B cell (primary cell): ENCODE measurements at regions not wholly inside any gene's neighbourhood (a gene's known extent, or its start where the extent isn't known, plus 50 kb on each side); places are given as distances from the start of the nearest gene placed in this dataset.

Source experiments
- ATAC-seq: fragments of 200-7000 bp; cut with Tn5 transposase; one replicate; pipeline ENCODE4 v1.10.0; 2021; ENCODE audit warnings: low read depth, mild to moderate bottlenecking, moderate number of reproducible peaks, moderate library complexity
- CTCF ChIA-PET: fragments of 350-600 bp; sonication (Branson Sonifier 250); formaldehyde crosslinking; loops from one replicate; lab custom pipeline; 2021; ENCODE audit warnings: antibody characterized with exemption, inconsistent platforms; lab: Charles Lee
- POLR2A ChIA-PET: fragments of 350-600 bp; sonication (Branson Sonifier 250); formaldehyde crosslinking; loops from one replicate; lab custom pipeline; 2021; ENCODE audit warnings: antibody characterized with exemption; lab: Charles Lee
- DNase-seq: peaks from one replicate; pipeline ENCODE4 v3.0.0; 2013
- H2AFZ ChIP-seq: 2 replicates; pipeline ENCODE4 v1.6.1; 2012; ENCODE audit warnings: mild to moderate bottlenecking, low read depth, low read length; ENCODE audit not compliant: insufficient read depth, poor library complexity, severe bottlenecking
- H3K27ac ChIP-seq, 2 donors: 1 replicate in 1 of 2; 2 replicates in 1 of 2; pipeline ENCODE4 v1.5.1; 2012 to 2013; ENCODE audit warnings: low read length in 2 of 2, mild to moderate bottlenecking in 2 of 2, moderate library complexity in 1 of 2
- H3K27me3 ChIP-seq, 4 experiments: fragments of 200-600 bp in 1 of 4; sonication (generic) in 1 of 4; replicated peaks in 1 of 4; 1 replicate in 2 of 4; 2 replicates in 2 of 4; pipeline versions ENCODE4 v1.6.1 to v1.7.0; 2013 to 2016; ENCODE audit warnings: low read length in 3 of 4, mild to moderate bottlenecking in 2 of 4, mixed read lengths in 1 of 4, moderate library complexity in 1 of 4; ENCODE audit not compliant: insufficient read depth in 4 of 4, control insufficient read depth in 3 of 4; ENCODE audit errors: control extremely low read depth in 1 of 4
- H3K36me3 ChIP-seq, 2 experiments: replicated peaks in 1 of 2; 1 replicate in 1 of 2; 2 replicates in 1 of 2; pipeline versions ENCODE4 v1.6.1 to v1.7.1; 2013; ENCODE audit warnings: low read length in 1 of 2; ENCODE audit not compliant: insufficient read depth in 2 of 2, control insufficient read depth in 1 of 2; ENCODE audit errors: control extremely low read depth in 1 of 2, extremely low read depth in 1 of 2
- H3K4me1 ChIP-seq, 2 donors: fragments of 200-600 bp in 1 of 2; sonication (generic) in 1 of 2; 1 replicate in 1 of 2; 2 replicates in 1 of 2; pipeline versions ENCODE4 v1.5.1 to v1.6.1; 2013 to 2017; ENCODE audit warnings: low read length in 2 of 2; ENCODE audit not compliant: control insufficient read depth in 2 of 2, insufficient read depth in 2 of 2
- H3K4me2 ChIP-seq: replicated peaks from 2 replicates; pipeline ENCODE3; 2012; ENCODE audit warnings: mild to moderate bottlenecking, low read depth, low read length; ENCODE audit not compliant: poor library complexity, severe bottlenecking
- H3K4me3 ChIP-seq, 5 experiments: fragments of 200-600 bp in 1 of 5; sonication (generic) in 1 of 5; 1 replicate in 3 of 5; 2 replicates in 2 of 5; pipeline versions ENCODE4 v1.5.1 to v1.7.0; 2011 to 2016; ENCODE audit warnings: low read length in 4 of 5, mild to moderate bottlenecking in 4 of 5, low read depth in 2 of 5, control low read depth in 1 of 5, moderate library complexity in 1 of 5; ENCODE audit not compliant: insufficient read depth in 1 of 5; ENCODE audit errors: control extremely low read depth in 1 of 5, extremely low read depth in 1 of 5
- H3K79me2 ChIP-seq: fragments of 200-600 bp; sonication (generic); one replicate; pipeline ENCODE4 v1.6.0; 2016; ENCODE audit warnings: low read length; ENCODE audit not compliant: control insufficient read depth, insufficient read depth
- H3K9ac ChIP-seq: fragments of 200-600 bp; sonication (generic); 2 replicates; pipeline ENCODE4 v1.6.1; 2017; ENCODE audit warnings: mild to moderate bottlenecking, low read length, moderate library complexity
- H3K9me3 ChIP-seq, 3 donors: one replicate each; pipeline versions ENCODE4 v1.6.1 to v1.7.1; 2013; ENCODE audit warnings: low read length in 2 of 3; ENCODE audit not compliant: control insufficient read depth in 2 of 3, insufficient read depth in 1 of 3; ENCODE audit errors: control extremely low read depth in 1 of 3
- H4K20me1 ChIP-seq: 2 replicates; pipeline ENCODE4 v1.6.0; 2012; ENCODE audit warnings: mild to moderate bottlenecking, low read length; ENCODE audit not compliant: insufficient read depth, control insufficient read depth, poor library complexity, severe bottlenecking
- H3K27ac Mint-ChIP-seq: one replicate; pipeline ENCODE4 v1.8.0; 2021; ENCODE audit warnings: mixed read lengths
- H3K27me3 Mint-ChIP-seq: one replicate; pipeline ENCODE4 v1.8.0; 2021; ENCODE audit warnings: mixed read lengths
- H3K4me1 Mint-ChIP-seq: one replicate; pipeline ENCODE4 v1.8.0; 2021; ENCODE audit warnings: mixed read lengths
- H3K4me3 Mint-ChIP-seq: one replicate; pipeline ENCODE4 v1.8.0; 2021; ENCODE audit warnings: mixed read lengths
- H3K9me3 Mint-ChIP-seq: one replicate; pipeline ENCODE4 v1.8.0; 2022; ENCODE audit warnings: mixed read lengths; ENCODE audit not compliant: insufficient read depth
- EZH2 ChIP-seq: IDR thresholded peaks from 2 replicates; pipeline ENCODE4 v1.6.1; 2012; ENCODE audit warnings: borderline replicate concordance, low read depth, mild to moderate bottlenecking, moderate library complexity, low read length; ENCODE audit not compliant: insufficient read depth, poor library complexity, severe bottlenecking
- WGBS: methylation state at CpG from one replicate; pipeline ENCODE4 v1.1.5; 2013; ENCODE audit warnings: missing lambda C conversion rate; ENCODE audit not compliant: insufficient coverage; 5-methylcytosine and 5-hydroxymethylcytosine counted together
- intact Hi-C: fragments of 100-400 bp; cut with micrococcal nuclease; formaldehyde crosslinking; loops from one replicate; pipeline ENCODE4 v1.10.0; 2022
- TF ChIP-seq, protein P1 (sequence below): fragments of 200-600 bp; IDR thresholded peaks from one replicate; pipeline ENCODE4 v1.8.0; 2022; ENCODE audit warnings: antibody characterized with exemption, mild to moderate bottlenecking

DNA sequence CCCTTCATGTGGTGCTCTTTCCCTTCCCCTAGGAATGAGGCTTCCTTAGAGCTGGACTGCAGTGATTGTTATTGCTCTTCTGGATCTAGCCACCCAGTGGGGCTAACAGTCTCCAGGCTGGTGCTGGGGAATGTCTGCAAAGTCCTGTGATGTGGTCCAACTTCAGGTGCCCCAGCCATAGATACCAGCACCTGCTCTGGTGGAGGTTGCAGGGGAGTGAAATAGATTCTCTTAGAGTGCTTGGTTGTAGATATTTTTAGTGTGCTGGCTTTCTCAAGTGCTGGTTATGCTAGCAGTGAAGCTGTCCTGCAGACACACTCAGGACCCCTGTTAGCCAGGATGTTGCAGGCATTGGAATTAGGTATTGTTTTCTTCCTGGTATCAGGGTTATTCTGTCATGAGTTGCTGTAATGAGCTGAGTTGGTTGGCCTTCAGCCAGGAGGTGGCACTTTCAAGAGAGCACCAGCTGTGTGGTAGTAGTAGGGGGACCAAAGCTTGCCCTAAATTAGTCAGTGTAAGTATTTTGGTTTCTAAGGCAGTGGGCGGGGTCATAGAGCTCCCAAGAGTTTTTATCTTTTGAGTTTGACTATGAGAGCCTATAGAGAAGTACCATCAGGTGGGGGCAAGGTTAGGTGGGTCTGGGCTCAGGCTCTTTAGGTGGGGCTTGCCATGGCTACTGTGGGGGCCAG, 317.5 kb upstream of the SGO1 start:
- Histone ChIP-seq H3K9me3 (peaks cover 0 to 7% (median 0%) of the 10 kb centered on the region in 3 donors), H3K79me2 (no peaks in the 10 kb centered on the region), H3K27me3 (no peaks in the 10 kb centered on the region), H3K4me3 (no peak overlapping the region), H3K9ac (no peak overlapping the region), H4K20me1 (no peaks in the 10 kb centered on the region), H2AFZ (no peak overlapping the region), H3K4me1 (no peaks in the 10 kb centered on the region), H3K4me2 (no peak overlapping the region), H3K27ac (no peak overlapping the region), H3K36me3 (no peaks in the 10 kb centered on the region)
- Mint-ChIP-seq H3K4me1 (no peaks in the 10 kb centered on the region), H3K4me3 (no peak overlapping the region), H3K27me3 (no peaks in the 10 kb centered on the region), H3K9me3 (peaks cover 27% of the 10 kb centered on the region), H3K27ac (no peak overlapping the region)
- intact Hi-C loops, result no loop called here
- no peak for ATAC-seq
- POLR2A ChIA-PET, result no interaction called here
- TF ChIP-seq EZH2, result no peak
- TF ChIP-seq, protein P1, sequence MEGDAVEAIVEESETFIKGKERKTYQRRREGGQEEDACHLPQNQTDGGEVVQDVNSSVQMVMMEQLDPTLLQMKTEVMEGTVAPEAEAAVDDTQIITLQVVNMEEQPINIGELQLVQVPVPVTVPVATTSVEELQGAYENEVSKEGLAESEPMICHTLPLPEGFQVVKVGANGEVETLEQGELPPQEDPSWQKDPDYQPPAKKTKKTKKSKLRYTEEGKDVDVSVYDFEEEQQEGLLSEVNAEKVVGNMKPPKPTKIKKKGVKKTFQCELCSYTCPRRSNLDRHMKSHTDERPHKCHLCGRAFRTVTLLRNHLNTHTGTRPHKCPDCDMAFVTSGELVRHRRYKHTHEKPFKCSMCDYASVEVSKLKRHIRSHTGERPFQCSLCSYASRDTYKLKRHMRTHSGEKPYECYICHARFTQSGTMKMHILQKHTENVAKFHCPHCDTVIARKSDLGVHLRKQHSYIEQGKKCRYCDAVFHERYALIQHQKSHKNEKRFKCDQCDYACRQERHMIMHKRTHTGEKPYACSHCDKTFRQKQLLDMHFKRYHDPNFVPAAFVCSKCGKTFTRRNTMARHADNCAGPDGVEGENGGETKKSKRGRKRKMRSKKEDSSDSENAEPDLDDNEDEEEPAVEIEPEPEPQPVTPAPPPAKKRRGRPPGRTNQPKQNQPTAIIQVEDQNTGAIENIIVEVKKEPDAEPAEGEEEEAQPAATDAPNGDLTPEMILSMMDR, result no peak
- 50% methylated on average over 1 of the region's 1 CpG for WGBS
- CTCF ChIA-PET, result no interaction called here
- DNase-seq, result no peak

DNA sequence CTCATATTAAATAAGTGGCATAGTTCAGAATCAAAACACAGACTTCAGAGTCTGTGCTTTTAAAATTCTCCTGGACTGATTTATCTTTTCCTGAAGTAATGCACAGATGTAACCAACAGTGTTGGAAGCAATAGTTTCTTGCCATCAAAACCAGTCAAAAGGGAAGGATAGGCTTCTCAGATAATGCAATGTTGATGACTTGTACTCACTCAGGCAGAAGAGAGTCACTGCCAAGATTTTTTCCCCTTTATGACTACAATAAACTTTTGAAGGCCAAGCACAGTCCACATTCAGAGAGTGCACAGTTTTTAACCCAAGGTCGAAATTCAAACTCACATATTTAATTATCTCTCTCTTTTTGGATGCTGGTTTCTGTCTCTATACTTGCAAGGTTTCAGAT, 305.0 kb upstream of the SGO1 start:
- Mint-ChIP-seq H3K27ac (no peak overlapping the region), H3K9me3 (peaks cover 7% of the 10 kb centered on the region), H3K4me3 (no peak overlapping the region), H3K27me3 (no peaks in the 10 kb centered on the region), H3K4me1 (no peaks in the 10 kb centered on the region)
- no peak overlapping the region for H3K4me2 ChIP-seq
- no peaks in the 10 kb centered on the region for H4K20me1 ChIP-seq
- no peaks in the 10 kb centered on the region for H3K27me3 ChIP-seq
- H3K79me2 ChIP-seq, result no peaks in the 10 kb centered on the region
- no peaks in the 10 kb centered on the region for H3K4me1 ChIP-seq
- ChIA-PET CTCF (no interaction called here), POLR2A (no interaction called here)
- intact Hi-C loops, result no loop called here
- DNase-seq (no peak), ATAC-seq (no peak)
- no CpG with 5 or more reads among the region's 1 CpG for WGBS
- H3K27ac ChIP-seq, result no peak overlapping the region
- H3K9ac ChIP-seq, result no peak overlapping the region
- H2AFZ ChIP-seq, result no peak overlapping the region
- TF ChIP-seq, protein P1, result no peak
- TF ChIP-seq EZH2, result no peak
- no peaks in the 10 kb centered on the region for H3K36me3 ChIP-seq
- peaks cover 0 to 6% (median 0%) of the 10 kb centered on the region in 3 donors for H3K9me3 ChIP-seq
- H3K4me3 ChIP-seq, result no peak overlapping the region
